B cell (primary cell): ENCODE measurements at regions not wholly inside any gene's neighbourhood (a gene's known extent, or its start where the extent isn't known, plus 50 kb on each side); places are given as distances from the start of the nearest gene placed in this dataset.

Experiments
- ATAC-seq: fragments of 200-7000 bp; cut with Tn5 transposase; one replicate; pipeline ENCODE4 v1.10.0; 2021; ENCODE audit warnings: low read depth, mild to moderate bottlenecking, moderate number of reproducible peaks, moderate library complexity
- CTCF ChIA-PET: fragments of 350-600 bp; sonication (Branson Sonifier 250); formaldehyde crosslinking; loops from one replicate; lab custom pipeline; 2021; ENCODE audit warnings: antibody characterized with exemption, inconsistent platforms; lab: Charles Lee
- POLR2A ChIA-PET: fragments of 350-600 bp; sonication (Branson Sonifier 250); formaldehyde crosslinking; loops from one replicate; lab custom pipeline; 2021; ENCODE audit warnings: antibody characterized with exemption; lab: Charles Lee
- DNase-seq: peaks from one replicate; pipeline ENCODE4 v3.0.0; 2013
- H2AFZ ChIP-seq: 2 replicates; pipeline ENCODE4 v1.6.1; 2012; ENCODE audit warnings: mild to moderate bottlenecking, low read depth, low read length; ENCODE audit not compliant: insufficient read depth, poor library complexity, severe bottlenecking
- H3K27ac ChIP-seq, 2 donors: 1 replicate in 1 of 2; 2 replicates in 1 of 2; pipeline ENCODE4 v1.5.1; 2012 to 2013; ENCODE audit warnings: low read length in 2 of 2, mild to moderate bottlenecking in 2 of 2, moderate library complexity in 1 of 2
- H3K27me3 ChIP-seq, 4 experiments: fragments of 200-600 bp in 1 of 4; sonication (generic) in 1 of 4; replicated peaks in 1 of 4; 1 replicate in 2 of 4; 2 replicates in 2 of 4; pipeline versions ENCODE4 v1.6.1 to v1.7.0; 2013 to 2016; ENCODE audit warnings: low read length in 3 of 4, mild to moderate bottlenecking in 2 of 4, mixed read lengths in 1 of 4, moderate library complexity in 1 of 4; ENCODE audit not compliant: insufficient read depth in 4 of 4, control insufficient read depth in 3 of 4; ENCODE audit errors: control extremely low read depth in 1 of 4
- H3K36me3 ChIP-seq, 2 experiments: replicated peaks in 1 of 2; 1 replicate in 1 of 2; 2 replicates in 1 of 2; pipeline versions ENCODE4 v1.6.1 to v1.7.1; 2013; ENCODE audit warnings: low read length in 1 of 2; ENCODE audit not compliant: insufficient read depth in 2 of 2, control insufficient read depth in 1 of 2; ENCODE audit errors: control extremely low read depth in 1 of 2, extremely low read depth in 1 of 2
- H3K4me1 ChIP-seq, 2 donors: fragments of 200-600 bp in 1 of 2; sonication (generic) in 1 of 2; 1 replicate in 1 of 2; 2 replicates in 1 of 2; pipeline versions ENCODE4 v1.5.1 to v1.6.1; 2013 to 2017; ENCODE audit warnings: low read length in 2 of 2; ENCODE audit not compliant: control insufficient read depth in 2 of 2, insufficient read depth in 2 of 2
- H3K4me2 ChIP-seq: replicated peaks from 2 replicates; pipeline ENCODE3; 2012; ENCODE audit warnings: mild to moderate bottlenecking, low read depth, low read length; ENCODE audit not compliant: poor library complexity, severe bottlenecking
- H3K4me3 ChIP-seq, 5 experiments: fragments of 200-600 bp in 1 of 5; sonication (generic) in 1 of 5; 1 replicate in 3 of 5; 2 replicates in 2 of 5; pipeline versions ENCODE4 v1.5.1 to v1.7.0; 2011 to 2016; ENCODE audit warnings: low read length in 4 of 5, mild to moderate bottlenecking in 4 of 5, low read depth in 2 of 5, control low read depth in 1 of 5, moderate library complexity in 1 of 5; ENCODE audit not compliant: insufficient read depth in 1 of 5; ENCODE audit errors: control extremely low read depth in 1 of 5, extremely low read depth in 1 of 5
- H3K79me2 ChIP-seq: fragments of 200-600 bp; sonication (generic); one replicate; pipeline ENCODE4 v1.6.0; 2016; ENCODE audit warnings: low read length; ENCODE audit not compliant: control insufficient read depth, insufficient read depth
- H3K9ac ChIP-seq: fragments of 200-600 bp; sonication (generic); 2 replicates; pipeline ENCODE4 v1.6.1; 2017; ENCODE audit warnings: mild to moderate bottlenecking, low read length, moderate library complexity
- H3K9me3 ChIP-seq, 3 donors: one replicate each; pipeline versions ENCODE4 v1.6.1 to v1.7.1; 2013; ENCODE audit warnings: low read length in 2 of 3; ENCODE audit not compliant: control insufficient read depth in 2 of 3, insufficient read depth in 1 of 3; ENCODE audit errors: control extremely low read depth in 1 of 3
- H4K20me1 ChIP-seq: 2 replicates; pipeline ENCODE4 v1.6.0; 2012; ENCODE audit warnings: mild to moderate bottlenecking, low read length; ENCODE audit not compliant: insufficient read depth, control insufficient read depth, poor library complexity, severe bottlenecking
- H3K27ac Mint-ChIP-seq: one replicate; pipeline ENCODE4 v1.8.0; 2021; ENCODE audit warnings: mixed read lengths
- H3K27me3 Mint-ChIP-seq: one replicate; pipeline ENCODE4 v1.8.0; 2021; ENCODE audit warnings: mixed read lengths
- H3K4me1 Mint-ChIP-seq: one replicate; pipeline ENCODE4 v1.8.0; 2021; ENCODE audit warnings: mixed read lengths
- H3K4me3 Mint-ChIP-seq: one replicate; pipeline ENCODE4 v1.8.0; 2021; ENCODE audit warnings: mixed read lengths
- H3K9me3 Mint-ChIP-seq: one replicate; pipeline ENCODE4 v1.8.0; 2022; ENCODE audit warnings: mixed read lengths; ENCODE audit not compliant: insufficient read depth
- CTCF ChIP-seq: fragments of 200-600 bp; IDR thresholded peaks from one replicate; pipeline ENCODE4 v1.8.0; 2022; ENCODE audit warnings: antibody characterized with exemption, mild to moderate bottlenecking
- EZH2 ChIP-seq: IDR thresholded peaks from 2 replicates; pipeline ENCODE4 v1.6.1; 2012; ENCODE audit warnings: borderline replicate concordance, low read depth, mild to moderate bottlenecking, moderate library complexity, low read length; ENCODE audit not compliant: insufficient read depth, poor library complexity, severe bottlenecking
- WGBS: methylation state at CpG from one replicate; pipeline ENCODE4 v1.1.5; 2013; ENCODE audit warnings: missing lambda C conversion rate; ENCODE audit not compliant: insufficient coverage; 5-methylcytosine and 5-hydroxymethylcytosine counted together
- intact Hi-C: fragments of 100-400 bp; cut with micrococcal nuclease; formaldehyde crosslinking; loops from one replicate; pipeline ENCODE4 v1.10.0; 2022

DNA sequence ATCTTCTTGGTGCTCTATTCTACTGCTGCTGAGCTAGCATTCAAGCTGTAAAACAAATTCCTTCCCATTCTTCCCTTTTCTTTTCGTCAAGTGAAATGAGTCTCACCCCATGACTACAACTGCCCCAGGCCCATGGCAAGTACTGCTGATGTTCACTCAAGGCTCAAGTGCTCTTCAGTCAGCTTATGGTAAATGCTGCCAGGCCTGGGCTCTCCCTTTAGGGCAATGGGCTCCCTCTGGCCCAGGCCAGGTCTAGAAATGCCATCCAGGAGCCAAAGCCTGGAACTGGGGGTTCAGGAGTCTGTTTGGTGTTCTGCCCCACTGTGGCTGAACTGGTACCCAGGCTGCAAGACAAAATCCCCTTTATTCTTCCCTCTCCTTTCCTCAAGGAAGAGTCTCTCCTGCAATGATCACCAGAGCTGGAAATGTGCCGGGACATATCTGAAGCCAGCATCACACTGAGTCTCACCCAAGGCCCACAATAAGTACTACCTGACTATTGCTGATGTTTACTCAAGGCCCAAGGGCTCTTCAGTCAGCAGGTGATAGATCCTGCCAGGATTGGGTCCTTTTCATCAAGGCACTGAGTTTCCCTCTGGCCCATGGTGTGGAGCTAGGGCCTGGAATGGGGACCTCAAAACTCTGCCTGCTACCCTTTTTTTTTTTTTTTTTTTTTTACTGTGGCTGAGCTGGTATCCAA, 205.0 kb upstream of the STAC start:
- Mint-ChIP-seq H3K27ac (no peak overlapping the region), H3K27me3 (no peaks in the 10 kb centered on the region), H3K4me3 (no peak overlapping the region), H3K9me3 (no peaks in the 10 kb centered on the region), H3K4me1 (no peaks in the 10 kb centered on the region)
- no peak for ATAC-seq
- ChIA-PET CTCF (interaction anchor here (0.7 kb wide), 2 partner anchors 21 to 29 kb away, joined by 3 to 4 read pairs; no protein-coding TSS in a partner anchor), POLR2A (no interaction called here)
- H3K79me2 ChIP-seq = no peaks in the 10 kb centered on the region
- H4K20me1 ChIP-seq = no peaks in the 10 kb centered on the region
- 93% methylated on average over 2 of the region's 2 CpGs for WGBS
- no peaks in the 10 kb centered on the region for H3K36me3 ChIP-seq
- TF ChIP-seq CTCF (no peak), EZH2 (no peak)
- peaks cover 0 to 3% (median 0%) of the 10 kb centered on the region in 3 donors for H3K9me3 ChIP-seq
- no peaks in the 10 kb centered on the region for H3K27me3 ChIP-seq
- H3K4me1 ChIP-seq = no peaks in the 10 kb centered on the region
- no peak overlapping the region for H3K4me3 ChIP-seq
- no peak for DNase-seq
- H3K9ac ChIP-seq = no peak overlapping the region
- intact Hi-C loops = no loop called here
- no peak overlapping the region for H3K27ac ChIP-seq
- H2AFZ ChIP-seq = no peak overlapping the region
- no peak overlapping the region for H3K4me2 ChIP-seq

GRCh38 chr3:36175916-36176461, 204.3 kb upstream of the STAC start:
- H4K20me1 ChIP-seq = no peaks in the 10 kb centered on the region
- ChIA-PET CTCF (interaction anchor here (0.7 kb wide), 1 partner anchor 29 kb away, joined by 4 read pairs; no protein-coding TSS in a partner anchor), POLR2A (no interaction called here)
- H3K36me3 ChIP-seq = no peaks in the 10 kb centered on the region
- no peaks in the 10 kb centered on the region for H3K27me3 Mint-ChIP-seq
- H3K79me2 ChIP-seq = no peaks in the 10 kb centered on the region
- H3K9ac ChIP-seq = no peak overlapping the region
- intact Hi-C loops = no loop called here
- no peak overlapping the region for H2AFZ ChIP-seq
- no peak overlapping the region for H3K27ac ChIP-seq
- H3K4me1 ChIP-seq = no peaks in the 10 kb centered on the region
- ATAC-seq = no peak
- no peak overlapping the region for H3K4me3 ChIP-seq
- H3K4me3 Mint-ChIP-seq = no peak overlapping the region
- 75% methylated on average over 1 of the region's 2 CpGs for WGBS
- peaks cover 0 to 3% (median 0%) of the 10 kb centered on the region in 3 donors for H3K9me3 ChIP-seq
- no peak for DNase-seq
- no peak overlapping the region for H3K27ac Mint-ChIP-seq
- no peak for TF ChIP-seq CTCF
- TF ChIP-seq EZH2 = no peak
- H3K4me1 Mint-ChIP-seq = no peaks in the 10 kb centered on the region
- H3K9me3 Mint-ChIP-seq = no peaks in the 10 kb centered on the region
- no peak overlapping the region for H3K4me2 ChIP-seq
- H3K27me3 ChIP-seq = no peaks in the 10 kb centered on the region
